ENCODE measurements at regions not wholly inside any gene's neighbourhood (a gene's known extent, or its start where the extent isn't known, plus 50 kb on each side); places are given as distances from the start of the nearest gene placed in this dataset.

GRCh38 chr17:63106050-63106449 is 140.0 kb downstream of the TANC2 start:
- TF ChIP-seq CTCF (IDR thresholded peaks at IDR 0.05) (no peak), EP300 (IDR thresholded peaks at IDR 0.05) (no peak), POLR2AphosphoS5 (IDR thresholded peaks at IDR 0.05) (no peak)
